HEK293 (cell line): ENCODE measurements at regions not wholly inside any gene's neighbourhood (a gene's known extent, or its start where the extent isn't known, plus 50 kb on each side); places are given as distances from the start of the nearest gene placed in this dataset.

ENCODE experiments used
- CTCF ChIP-seq: fragments of 450-650 bp; formaldehyde crosslinking; IDR thresholded peaks from 2 replicates; pipeline ENCODE4 v1.5.1; 2016; ENCODE audit warnings: missing biosample characterization, missing genetic modification characterization
- ZNF202 ChIP-seq: fragments of 450-650 bp; formaldehyde crosslinking; IDR thresholded peaks from 2 replicates; pipeline ENCODE4 v1.5.1; 2016; ENCODE audit warnings: missing biosample characterization, missing genetic modification characterization, borderline replicate concordance

- TF ChIP-seq ZNF202 (tag by site-specific recombination) (no peak), CTCF (tag by site-specific recombination) (no peak)
Measured at GRCh38 chr18:60975420-60975819, 357.8 kb upstream of the CDH20 start.
